Choroid plexus epithelial cell (primary cell): ENCODE measurements at regions not wholly inside any gene's neighbourhood (a gene's known extent, or its start where the extent isn't known, plus 50 kb on each side); places are given as distances from the start of the nearest gene placed in this dataset.
A peak's percentile ranks its signal among the peaks of the same experiment; 100 is the strongest.

Source experiments
- DNase-seq: peaks from one replicate; pipeline ENCODE4 v3.0.0-alpha.2; 2010; ENCODE audit warnings: low read depth
- H3K4me3 ChIP-seq: 2 replicates; pipeline ENCODE4 v1.5.1; 2011; ENCODE audit warnings: low read depth, mild to moderate bottlenecking, control low read depth, low read length, moderate library complexity
- CTCF ChIP-seq: conservative IDR thresholded peaks from 2 replicates; pipeline ENCODE4 v1.5.1; 2011; ENCODE audit warnings: low read depth, mild to moderate bottlenecking, control low read depth, inconsistent platforms, low read length, moderate library complexity

- TF ChIP-seq CTCF, result no peak
- no peak for DNase-seq
- no peak overlapping the region for H3K4me3 ChIP-seq
These were observed 182.0 kb upstream of the PPP1R3A start for GRCh38 chr7:114100810-114101209.

- no peak overlapping the region for H3K4me3 ChIP-seq
- no peak for TF ChIP-seq CTCF
- DNase-seq, result no peak
These were observed 180.5 kb upstream of the PPP1R3A start for GRCh38 chr7:114099337-114099736.

GRCh38 chr7:114095885-114096284 is 177.1 kb upstream of the PPP1R3A start:
- no peak overlapping the region for H3K4me3 ChIP-seq
- no peak for TF ChIP-seq CTCF
- no peak for DNase-seq

GRCh38 chr7:114088470-114088940 is 169.7 kb upstream of the PPP1R3A start:
- no peak for DNase-seq
- TF ChIP-seq CTCF, result no peak
- H3K4me3 ChIP-seq, result no peak overlapping the region

GRCh38 chr7:114087653-114088469 is 169.1 kb upstream of the PPP1R3A start:
- TF ChIP-seq CTCF, result no peak
- no peak for DNase-seq
- H3K4me3 ChIP-seq, result peak overlapping the region; percentile 65

- no peak for TF ChIP-seq CTCF
- DNase-seq, result peak; percentile 33
- peak overlapping the region; percentile 65 for H3K4me3 ChIP-seq
These were observed 168.3 kb upstream of the PPP1R3A start for GRCh38 chr7:114086914-114087652.

- TF ChIP-seq CTCF, result no peak
- peak overlapping the region; percentile 65 for H3K4me3 ChIP-seq
These were observed 167.7 kb upstream of the PPP1R3A start for GRCh38 chr7:114086537-114086913.

More at GRCh38 chr7:114086537-114086913, 167.7 kb upstream of the PPP1R3A start:
- DNase-seq, result no peak
